ENCODE measurements at regions not wholly inside any gene's neighbourhood (a gene's known extent, or its start where the extent isn't known, plus 50 kb on each side); places are given as distances from the start of the nearest gene placed in this dataset.

DNA sequence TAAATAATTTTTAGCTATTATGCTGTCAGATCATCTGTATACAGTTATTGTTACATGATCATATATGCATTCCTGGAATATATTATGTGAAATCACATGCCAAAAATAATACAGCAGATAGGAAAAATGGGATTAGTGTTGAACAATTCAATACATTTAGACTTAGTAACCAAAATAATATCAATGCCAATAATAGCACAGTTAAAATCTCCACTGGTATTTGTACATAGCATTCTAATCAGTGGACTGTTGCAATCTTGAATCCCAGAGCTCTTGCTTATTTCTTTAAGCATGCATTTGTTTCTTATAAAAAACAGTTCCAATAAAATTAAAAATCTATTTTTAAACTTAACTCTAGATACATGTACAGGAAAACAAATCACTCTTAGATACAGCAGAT is 2772.2 kb downstream of the PCDH9 start:
- H3K36me3 ChIP-seq = no peaks in the 10 kb centered on the region
- H3K27ac ChIP-seq = no peak overlapping the region
- H3K27me3 ChIP-seq = no peaks in the 10 kb centered on the region
- no peaks in the 10 kb centered on the region for H4K20me1 ChIP-seq
- H3K9me3 ChIP-seq = no peaks in the 10 kb centered on the region
- no peak overlapping the region for H3K4me2 ChIP-seq
- no peak overlapping the region for H3K4me3 ChIP-seq
- H3K4me1 ChIP-seq = no peaks in the 10 kb centered on the region
- H3K9ac ChIP-seq = no peak overlapping the region
- no peak for TF ChIP-seq Cebpa-rat (IDR thresholded peaks at IDR 0.05)

DNA sequence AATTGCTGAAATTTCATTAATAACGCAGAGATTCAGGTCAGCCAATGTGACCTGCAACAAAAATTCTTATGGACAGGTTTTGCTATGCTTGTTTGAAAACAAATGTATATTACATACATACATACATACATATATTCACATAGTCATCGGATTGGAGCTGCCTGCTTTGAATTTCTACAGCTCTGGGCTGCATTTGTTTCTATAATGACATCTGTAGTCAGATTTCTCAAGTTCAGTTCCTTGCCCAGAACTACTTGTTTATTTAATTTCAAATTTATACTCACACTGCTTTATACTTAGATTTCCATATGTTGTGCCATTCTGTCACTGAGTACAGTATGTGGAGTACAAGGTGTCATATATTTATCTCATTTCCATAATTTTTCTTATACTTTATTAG is 2775.0 kb downstream of the PCDH9 start:
- H3K9me3 ChIP-seq = no peaks in the 10 kb centered on the region
- H3K4me2 ChIP-seq = no peak overlapping the region
- H3K4me3 ChIP-seq = no peak overlapping the region
- H3K9ac ChIP-seq = no peak overlapping the region
- no peak for TF ChIP-seq Cebpa-rat (IDR thresholded peaks at IDR 0.05)
- no peaks in the 10 kb centered on the region for H3K4me1 ChIP-seq
- no peaks in the 10 kb centered on the region for H3K36me3 ChIP-seq
- H4K20me1 ChIP-seq = no peaks in the 10 kb centered on the region
- no peak overlapping the region for H3K27ac ChIP-seq
- H3K27me3 ChIP-seq = no peaks in the 10 kb centered on the region

DNA sequence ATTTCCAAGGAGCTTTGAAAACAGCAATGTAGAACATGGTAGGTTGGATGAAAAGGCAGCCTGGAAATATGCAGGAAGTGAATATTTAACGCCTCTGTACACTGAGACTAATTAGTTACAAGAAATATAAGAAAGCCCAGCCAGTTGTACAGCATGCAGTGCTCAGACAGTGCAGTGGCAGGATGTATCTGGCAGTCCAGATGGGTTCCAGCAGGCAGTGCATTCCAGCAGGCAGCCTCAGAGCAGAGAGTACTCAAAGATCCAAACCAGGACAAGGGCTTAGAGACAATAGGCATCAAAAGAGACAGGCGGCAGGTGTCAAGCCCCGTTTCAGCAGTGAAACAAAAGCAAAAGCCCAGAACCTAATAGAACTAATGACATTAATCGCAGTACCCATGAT is 2776.3 kb downstream of the PCDH9 start:
- no peak for TF ChIP-seq Cebpa-rat (IDR thresholded peaks at IDR 0.05)
- H3K4me3 ChIP-seq = no peak overlapping the region
- H3K36me3 ChIP-seq = no peaks in the 10 kb centered on the region
- H3K27me3 ChIP-seq = no peaks in the 10 kb centered on the region
- H3K4me1 ChIP-seq = no peaks in the 10 kb centered on the region
- H3K9me3 ChIP-seq = no peaks in the 10 kb centered on the region
- no peak overlapping the region for H3K27ac ChIP-seq
- no peaks in the 10 kb centered on the region for H4K20me1 ChIP-seq
- no peak overlapping the region for H3K9ac ChIP-seq
- no peak overlapping the region for H3K4me2 ChIP-seq

DNA sequence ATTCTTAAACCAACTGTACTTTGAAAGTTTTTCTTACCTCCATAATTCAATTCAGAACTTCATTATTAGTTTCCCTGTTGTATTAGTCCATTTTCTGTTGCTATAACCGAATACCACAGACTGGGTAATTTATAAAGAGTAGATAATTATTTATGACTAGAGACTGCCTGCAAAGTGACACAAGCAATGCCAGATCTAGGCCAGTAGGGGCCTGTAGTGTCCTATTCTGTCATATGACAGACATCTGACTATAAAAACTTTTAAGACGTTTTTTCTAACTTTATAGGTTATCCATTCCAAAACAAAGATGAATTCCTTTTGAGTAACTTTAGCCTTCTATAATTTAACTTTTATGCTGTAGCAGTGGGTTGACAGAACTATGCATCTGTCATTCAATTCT is 2783.8 kb downstream of the PCDH9 start:
- Histone ChIP-seq H3K4me3 (no peak overlapping the region), H3K36me3 (no peaks in the 10 kb centered on the region), H4K20me1 (no peaks in the 10 kb centered on the region), H3K27ac (no peak overlapping the region), H3K9ac (no peak overlapping the region), H3K4me1 (no peaks in the 10 kb centered on the region), H3K4me2 (no peak overlapping the region), H3K27me3 (no peaks in the 10 kb centered on the region), H3K9me3 (no peaks in the 10 kb centered on the region)
- no peak for TF ChIP-seq Cebpa-rat (IDR thresholded peaks at IDR 0.05)

DNA sequence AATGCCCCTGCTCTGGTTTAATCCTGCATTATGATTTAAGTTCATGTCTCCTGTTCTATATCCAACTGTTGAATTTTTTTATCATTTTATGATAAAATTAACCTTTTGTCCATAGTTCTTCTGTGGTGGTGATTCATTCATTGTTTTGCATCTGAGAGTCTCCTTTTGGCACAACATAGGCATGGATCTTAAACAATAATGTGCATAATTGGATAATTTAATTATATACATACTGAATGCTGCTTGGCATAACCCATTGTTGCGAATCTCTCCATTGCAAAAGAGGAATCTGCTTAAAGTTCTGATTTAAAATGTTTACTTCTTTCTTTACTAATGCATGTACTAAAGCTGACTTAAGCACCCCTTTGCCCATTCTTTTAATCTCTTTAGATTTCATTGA is 2788.4 kb downstream of the PCDH9 start:
- Histone ChIP-seq H3K9ac (no peak overlapping the region), H3K27ac (no peak overlapping the region), H3K4me2 (no peak overlapping the region), H4K20me1 (no peaks in the 10 kb centered on the region), H3K36me3 (no peaks in the 10 kb centered on the region), H3K4me1 (no peaks in the 10 kb centered on the region), H3K27me3 (no peaks in the 10 kb centered on the region), H3K4me3 (no peak overlapping the region), H3K9me3 (no peaks in the 10 kb centered on the region)
- TF ChIP-seq Cebpa-rat (IDR thresholded peaks at IDR 0.05) = no peak

DNA sequence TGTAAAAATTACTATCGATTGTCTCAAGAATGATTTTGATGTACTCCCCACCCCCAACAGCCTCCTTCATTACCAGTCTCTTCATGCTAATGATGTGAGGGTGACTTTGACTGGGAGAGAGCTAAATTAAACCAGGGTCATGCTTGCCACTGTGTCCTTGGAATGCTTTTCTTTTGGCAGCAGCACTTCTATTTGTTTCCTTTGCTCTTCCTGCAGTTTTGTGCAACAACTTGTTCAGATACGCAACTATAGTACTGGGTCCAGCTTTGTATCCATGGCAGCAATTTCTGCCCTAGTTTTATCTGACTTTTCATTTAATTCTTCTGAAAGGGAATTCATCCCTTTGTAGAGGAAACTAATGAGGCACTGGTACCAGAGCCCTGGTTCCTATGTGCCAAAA is 2792.1 kb downstream of the PCDH9 start:
- TF ChIP-seq Cebpa-rat (IDR thresholded peaks at IDR 0.05) = no peak
- no peak overlapping the region for H3K4me2 ChIP-seq
- H4K20me1 ChIP-seq = no peaks in the 10 kb centered on the region
- H3K27me3 ChIP-seq = no peaks in the 10 kb centered on the region
- no peak overlapping the region for H3K9ac ChIP-seq
- no peaks in the 10 kb centered on the region for H3K9me3 ChIP-seq
- no peaks in the 10 kb centered on the region for H3K36me3 ChIP-seq
- no peak overlapping the region for H3K27ac ChIP-seq
- no peak overlapping the region for H3K4me3 ChIP-seq
- no peaks in the 10 kb centered on the region for H3K4me1 ChIP-seq

DNA sequence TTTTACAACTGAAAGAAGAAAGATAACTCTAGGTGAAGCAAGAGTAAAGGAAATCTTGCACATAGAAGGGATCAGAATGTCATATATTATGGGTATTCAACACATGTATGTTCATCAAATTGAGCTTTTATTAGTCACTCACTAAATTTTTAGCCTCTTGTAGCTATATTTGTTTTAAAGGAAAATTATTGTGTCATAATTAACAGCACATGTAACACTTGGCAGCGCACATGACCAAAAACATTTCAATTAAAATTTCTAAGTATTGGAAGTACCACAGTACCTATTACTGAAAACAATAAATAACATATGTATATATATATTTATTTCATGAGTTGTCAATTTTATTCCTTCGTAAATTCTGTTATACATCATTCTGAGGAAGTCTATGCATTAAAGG is 2800.4 kb downstream of the PCDH9 start:
- Histone ChIP-seq H3K27ac (no peak overlapping the region), H3K36me3 (no peaks in the 10 kb centered on the region), H3K9me3 (no peaks in the 10 kb centered on the region), H3K4me2 (no peak overlapping the region), H3K4me3 (no peak overlapping the region), H4K20me1 (no peaks in the 10 kb centered on the region), H3K4me1 (no peaks in the 10 kb centered on the region), H3K9ac (no peak overlapping the region), H3K27me3 (no peaks in the 10 kb centered on the region)
- no peak for TF ChIP-seq Cebpa-rat (IDR thresholded peaks at IDR 0.05)

DNA sequence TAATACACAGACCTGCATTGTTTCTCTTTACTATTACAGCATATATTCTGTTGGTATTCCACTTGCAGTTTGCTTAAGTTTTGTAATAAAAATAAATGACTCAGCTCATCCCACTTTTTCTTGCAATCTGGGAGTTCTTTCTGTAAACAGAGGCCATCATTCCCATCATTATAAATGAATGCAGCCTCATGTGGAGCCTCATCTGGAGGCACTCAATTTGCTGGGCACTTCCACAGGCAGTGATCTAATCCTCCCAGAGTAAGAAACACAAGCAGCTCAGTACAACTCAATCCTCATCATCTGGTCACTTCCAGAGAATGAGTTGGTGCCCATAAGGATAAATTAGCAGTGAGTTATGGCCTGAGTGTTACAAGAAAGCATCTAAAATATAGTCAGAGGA is 2801.9 kb downstream of the PCDH9 start:
- Histone ChIP-seq H3K4me1 (no peaks in the 10 kb centered on the region), H4K20me1 (no peaks in the 10 kb centered on the region), H3K9ac (no peak overlapping the region), H3K36me3 (no peaks in the 10 kb centered on the region), H3K9me3 (no peaks in the 10 kb centered on the region), H3K27ac (no peak overlapping the region), H3K27me3 (no peaks in the 10 kb centered on the region), H3K4me2 (no peak overlapping the region), H3K4me3 (no peak overlapping the region)
- no peak for TF ChIP-seq Cebpa-rat (IDR thresholded peaks at IDR 0.05)

DNA sequence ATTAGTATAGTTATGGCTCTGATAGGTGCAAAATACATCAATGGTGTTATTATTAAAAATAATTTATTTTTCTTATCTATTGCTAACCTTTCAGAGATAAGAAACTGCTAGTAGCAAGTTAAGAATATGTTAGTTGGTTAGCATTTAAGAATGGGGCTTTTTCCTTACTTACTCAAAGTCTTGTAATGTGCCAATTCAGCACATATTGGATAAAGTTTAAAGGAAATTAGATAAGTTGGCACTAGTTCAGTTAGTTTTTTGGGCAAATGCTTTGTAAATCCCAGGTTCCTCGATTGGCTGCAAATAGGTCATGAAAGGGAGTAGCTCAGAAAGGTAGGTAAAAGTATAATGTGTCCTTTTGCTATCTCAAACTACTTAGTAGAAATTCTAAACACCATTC is 2806.7 kb downstream of the PCDH9 start:
- Histone ChIP-seq H3K27ac (no peak overlapping the region), H3K27me3 (no peaks in the 10 kb centered on the region), H4K20me1 (no peaks in the 10 kb centered on the region), H3K4me2 (no peak overlapping the region), H3K9me3 (no peaks in the 10 kb centered on the region), H3K9ac (no peak overlapping the region), H3K4me1 (no peaks in the 10 kb centered on the region), H3K36me3 (no peaks in the 10 kb centered on the region), H3K4me3 (no peak overlapping the region)
- no peak for TF ChIP-seq Cebpa-rat (IDR thresholded peaks at IDR 0.05)

DNA sequence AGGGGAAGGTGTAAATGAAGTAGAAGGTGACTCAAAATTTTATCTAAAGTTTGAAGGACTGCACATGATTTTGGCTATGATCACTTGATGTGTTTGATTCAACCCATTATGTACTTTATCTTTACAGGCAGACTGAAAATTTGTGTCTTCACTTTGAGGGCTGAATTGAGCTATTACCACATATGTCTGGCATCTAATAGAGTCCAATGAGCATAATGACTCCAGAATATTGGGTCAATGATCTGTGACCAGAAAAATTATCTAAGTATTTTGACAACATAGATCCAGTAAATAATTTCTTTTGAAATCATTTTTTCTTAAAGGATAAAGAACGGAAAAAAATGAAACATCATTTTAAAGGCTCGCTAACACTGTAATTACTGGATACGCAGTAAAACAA is 2810.0 kb downstream of the PCDH9 start:
- H3K27ac ChIP-seq = no peak overlapping the region
- TF ChIP-seq Cebpa-rat (IDR thresholded peaks at IDR 0.05) = no peak
- H4K20me1 ChIP-seq = no peaks in the 10 kb centered on the region
- H3K4me2 ChIP-seq = no peak overlapping the region
- no peaks in the 10 kb centered on the region for H3K36me3 ChIP-seq
- H3K27me3 ChIP-seq = no peaks in the 10 kb centered on the region
- H3K9me3 ChIP-seq = no peaks in the 10 kb centered on the region
- no peaks in the 10 kb centered on the region for H3K4me1 ChIP-seq
- H3K9ac ChIP-seq = no peak overlapping the region
- H3K4me3 ChIP-seq = no peak overlapping the region

DNA sequence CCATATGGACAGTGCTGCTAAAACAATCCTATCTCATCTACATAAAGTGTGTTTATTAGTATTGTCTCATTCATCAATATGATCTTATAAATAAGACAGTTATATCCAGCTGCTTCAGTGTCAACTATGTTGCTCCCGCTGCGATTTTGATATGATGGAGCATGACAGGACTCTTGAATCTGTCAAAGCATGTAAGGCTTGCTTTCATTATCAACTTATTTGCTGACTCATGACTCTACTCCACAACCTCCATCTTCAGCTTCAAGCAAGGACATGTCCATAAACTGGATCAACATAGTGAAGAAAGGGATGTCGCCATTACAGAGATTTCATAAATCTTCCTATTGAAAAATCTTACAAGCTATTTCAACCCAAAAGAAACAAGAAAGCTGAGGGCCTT is 2812.6 kb downstream of the PCDH9 start:
- H3K4me2 ChIP-seq = no peak overlapping the region
- no peak overlapping the region for H3K27ac ChIP-seq
- no peak for TF ChIP-seq Cebpa-rat (IDR thresholded peaks at IDR 0.05)
- H4K20me1 ChIP-seq = no peaks in the 10 kb centered on the region
- no peaks in the 10 kb centered on the region for H3K27me3 ChIP-seq
- no peaks in the 10 kb centered on the region for H3K36me3 ChIP-seq
- no peaks in the 10 kb centered on the region for H3K4me1 ChIP-seq
- H3K9ac ChIP-seq = no peak overlapping the region
- H3K9me3 ChIP-seq = no peaks in the 10 kb centered on the region
- H3K4me3 ChIP-seq = no peak overlapping the region

Measured in BLaER1 (cell line).